ENCODE measurements at regions not wholly inside any gene's neighbourhood (a gene's known extent, or its start where the extent isn't known, plus 50 kb on each side); places are given as distances from the start of the nearest gene placed in this dataset.

GRCh38 chr15:62726461-62726860 is 316.1 kb upstream of the TPM1 start:
- DNase-seq = no peak

- DNase-seq = no peak
These were observed 315.0 kb upstream of the TPM1 start for GRCh38 chr15:62727501-62727900.

GRCh38 chr15:62730825-62731224 is 311.7 kb upstream of the TPM1 start:
- no peak for DNase-seq

GRCh38 chr15:62732078-62732477 is 310.5 kb upstream of the TPM1 start:
- DNase-seq = no peak

GRCh38 chr15:62734706-62735105 is 307.8 kb upstream of the TPM1 start:
- no peak for DNase-seq

GRCh38 chr15:62736756-62737155 is 305.8 kb upstream of the TPM1 start:
- DNase-seq = no peak

GRCh38 chr15:62737551-62737950 is 305.0 kb upstream of the TPM1 start:
- DNase-seq = no peak

- no peak for DNase-seq
These were observed 303.5 kb upstream of the TPM1 start for GRCh38 chr15:62739082-62739481.

GRCh38 chr15:62739507-62739906 is 303.0 kb upstream of the TPM1 start:
- DNase-seq = no peak

GRCh38 chr15:62740141-62741004 is 302.2 kb upstream of the TPM1 start:
- no peak for DNase-seq

GRCh38 chr15:62741106-62741505 is 301.4 kb upstream of the TPM1 start:
- DNase-seq = no peak

GRCh38 chr15:62742409-62743171 is 300.0 kb upstream of the TPM1 start:
- peak; percentile 36 for DNase-seq

GRCh38 chr15:62745621-62746225 is 296.8 kb upstream of the TPM1 start:
- DNase-seq = no peak

GRCh38 chr15:62748196-62748595 is 294.4 kb upstream of the TPM1 start:
- no peak for DNase-seq

- DNase-seq = no peak
These were observed 293.3 kb upstream of the TPM1 start for GRCh38 chr15:62749036-62749815.

- no peak for DNase-seq
These were observed 292.1 kb upstream of the TPM1 start for GRCh38 chr15:62750471-62750870.

GRCh38 chr15:62752657-62753517 is 289.7 kb upstream of the TPM1 start:
- no peak for DNase-seq

- DNase-seq = no peak
These were observed 288.9 kb upstream of the TPM1 start for GRCh38 chr15:62753518-62754221.

- no peak for DNase-seq
These were observed 286.1 kb upstream of the TPM1 start for GRCh38 chr15:62756326-62756994.

GRCh38 chr15:62756995-62757360 is 285.6 kb upstream of the TPM1 start:
- DNase-seq = no peak

GRCh38 chr15:62757535-62757934 is 285.0 kb upstream of the TPM1 start:
- no peak for DNase-seq

Measured in activated naive CD4-positive, alpha-beta T cell treated with anti-CD3 and anti-CD28 coated beads, Interleukin-2, amount 50 U/mL, for 16 hours (primary cell).